ENCODE measurements at regions not wholly inside any gene's neighbourhood (a gene's known extent, or its start where the extent isn't known, plus 50 kb on each side); places are given as distances from the start of the nearest gene placed in this dataset.

DNA sequence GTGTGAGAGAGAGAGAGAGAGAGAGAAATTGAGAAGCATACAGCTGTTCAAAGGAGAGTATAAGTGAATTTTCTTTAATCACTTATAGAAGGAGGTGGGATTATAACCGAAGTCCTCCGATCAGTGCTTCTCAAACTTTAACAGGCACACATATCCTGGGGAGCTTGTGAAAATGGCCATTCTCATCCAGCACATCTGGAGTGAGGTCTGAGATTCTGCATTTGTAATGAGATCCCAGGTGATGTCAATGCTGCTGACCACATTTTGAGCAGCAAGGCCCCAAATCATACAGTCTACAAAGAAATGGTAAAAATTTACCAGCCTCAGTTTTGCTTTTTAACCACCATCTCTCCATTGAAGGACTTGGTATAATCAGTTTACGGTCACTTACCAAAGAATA lies 219.0 kb downstream of the PTEN start:
- Mint-ChIP-seq H3K9me3 (no peaks in the 10 kb centered on the region), H3K36me3 (ENCODE audit: low read depth) (no peaks in the 10 kb centered on the region), H3K4me3 (no peak overlapping the region), H3K27ac (no peak overlapping the region), H3K27me3 (ENCODE audit: insufficient read depth) (no peaks in the 10 kb centered on the region), H3K4me1 (ENCODE audit: low read depth) (peaks cover 20% of the 10 kb centered on the region)
- no peak for DNase-seq
- TF ChIP-seq, protein P1, sequence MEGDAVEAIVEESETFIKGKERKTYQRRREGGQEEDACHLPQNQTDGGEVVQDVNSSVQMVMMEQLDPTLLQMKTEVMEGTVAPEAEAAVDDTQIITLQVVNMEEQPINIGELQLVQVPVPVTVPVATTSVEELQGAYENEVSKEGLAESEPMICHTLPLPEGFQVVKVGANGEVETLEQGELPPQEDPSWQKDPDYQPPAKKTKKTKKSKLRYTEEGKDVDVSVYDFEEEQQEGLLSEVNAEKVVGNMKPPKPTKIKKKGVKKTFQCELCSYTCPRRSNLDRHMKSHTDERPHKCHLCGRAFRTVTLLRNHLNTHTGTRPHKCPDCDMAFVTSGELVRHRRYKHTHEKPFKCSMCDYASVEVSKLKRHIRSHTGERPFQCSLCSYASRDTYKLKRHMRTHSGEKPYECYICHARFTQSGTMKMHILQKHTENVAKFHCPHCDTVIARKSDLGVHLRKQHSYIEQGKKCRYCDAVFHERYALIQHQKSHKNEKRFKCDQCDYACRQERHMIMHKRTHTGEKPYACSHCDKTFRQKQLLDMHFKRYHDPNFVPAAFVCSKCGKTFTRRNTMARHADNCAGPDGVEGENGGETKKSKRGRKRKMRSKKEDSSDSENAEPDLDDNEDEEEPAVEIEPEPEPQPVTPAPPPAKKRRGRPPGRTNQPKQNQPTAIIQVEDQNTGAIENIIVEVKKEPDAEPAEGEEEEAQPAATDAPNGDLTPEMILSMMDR (IDR thresholded peaks at IDR 0.05), result no peak

DNA sequence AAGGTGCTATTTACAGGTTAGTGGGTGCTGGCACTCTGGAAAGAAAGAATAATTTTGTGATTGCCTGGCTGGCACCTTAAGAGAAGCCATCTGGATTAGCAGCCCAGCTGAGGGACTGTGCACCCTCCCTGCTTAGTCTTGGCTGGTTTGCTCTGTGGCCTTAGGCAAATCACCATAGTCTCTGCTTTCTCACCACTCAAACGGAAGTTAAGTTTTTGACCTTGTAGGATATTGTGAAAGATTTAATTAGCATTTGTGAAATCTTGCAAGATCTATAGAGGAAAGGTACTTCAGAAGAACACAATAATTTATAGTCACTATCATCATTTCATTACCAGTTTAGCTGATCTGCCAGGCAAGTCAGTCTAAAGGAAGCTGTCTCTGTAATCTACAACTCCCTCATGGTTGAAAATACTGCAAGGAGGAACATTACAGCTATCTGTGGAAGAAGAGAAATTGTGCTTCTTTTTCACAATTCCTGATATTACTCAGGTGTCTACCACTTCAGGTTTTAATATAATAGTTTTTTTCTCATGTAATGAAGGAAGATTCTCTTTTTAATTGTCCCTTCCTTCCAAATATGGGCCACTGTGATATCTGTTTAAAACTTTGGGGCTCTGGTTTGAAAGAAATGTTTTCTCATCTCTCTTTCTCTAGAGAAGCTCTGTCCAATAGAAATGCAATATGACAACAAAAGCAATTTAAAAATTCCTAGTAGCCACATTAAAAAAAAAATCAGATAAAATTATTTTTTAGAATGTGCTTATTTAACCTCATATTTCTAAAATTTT lies 219.6 kb downstream of the PTEN start:
- Mint-ChIP-seq H3K27ac (no peak overlapping the region), H3K9me3 (no peaks in the 10 kb centered on the region), H3K27me3 (ENCODE audit: insufficient read depth) (no peaks in the 10 kb centered on the region), H3K4me1 (ENCODE audit: low read depth) (peaks cover 20% of the 10 kb centered on the region), H3K36me3 (ENCODE audit: low read depth) (no peaks in the 10 kb centered on the region), H3K4me3 (no peak overlapping the region)
- TF ChIP-seq, protein P1 (IDR thresholded peaks at IDR 0.05), result no peak
- no peak for DNase-seq

DNA sequence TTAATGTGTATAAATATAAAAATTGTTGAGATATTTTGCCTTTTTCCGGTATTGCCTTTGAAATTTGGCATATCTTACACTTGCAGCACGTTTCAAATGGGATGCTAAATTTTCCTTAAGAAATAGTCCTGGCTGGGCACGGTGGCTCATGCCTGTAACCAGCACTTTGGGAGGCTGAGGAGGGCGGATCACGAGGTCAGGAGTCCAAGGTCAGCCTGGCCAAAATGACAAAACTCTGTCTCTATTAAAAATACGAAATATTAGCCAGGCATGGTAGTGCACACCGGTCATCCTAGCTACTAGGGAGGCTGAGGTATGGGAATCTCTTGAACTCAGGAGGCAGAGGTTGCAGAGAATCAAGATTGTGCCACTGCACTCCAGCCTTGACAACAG lies 220.2 kb downstream of the PTEN start:
- TF ChIP-seq, protein P1 (IDR thresholded peaks at IDR 0.05), result no peak
- Mint-ChIP-seq H3K27ac (no peak overlapping the region), H3K4me3 (no peak overlapping the region), H3K4me1 (ENCODE audit: low read depth) (peaks cover 20% of the 10 kb centered on the region), H3K36me3 (ENCODE audit: low read depth) (no peaks in the 10 kb centered on the region), H3K9me3 (no peaks in the 10 kb centered on the region), H3K27me3 (ENCODE audit: insufficient read depth) (no peaks in the 10 kb centered on the region)
- DNase-seq, result no peak

DNA sequence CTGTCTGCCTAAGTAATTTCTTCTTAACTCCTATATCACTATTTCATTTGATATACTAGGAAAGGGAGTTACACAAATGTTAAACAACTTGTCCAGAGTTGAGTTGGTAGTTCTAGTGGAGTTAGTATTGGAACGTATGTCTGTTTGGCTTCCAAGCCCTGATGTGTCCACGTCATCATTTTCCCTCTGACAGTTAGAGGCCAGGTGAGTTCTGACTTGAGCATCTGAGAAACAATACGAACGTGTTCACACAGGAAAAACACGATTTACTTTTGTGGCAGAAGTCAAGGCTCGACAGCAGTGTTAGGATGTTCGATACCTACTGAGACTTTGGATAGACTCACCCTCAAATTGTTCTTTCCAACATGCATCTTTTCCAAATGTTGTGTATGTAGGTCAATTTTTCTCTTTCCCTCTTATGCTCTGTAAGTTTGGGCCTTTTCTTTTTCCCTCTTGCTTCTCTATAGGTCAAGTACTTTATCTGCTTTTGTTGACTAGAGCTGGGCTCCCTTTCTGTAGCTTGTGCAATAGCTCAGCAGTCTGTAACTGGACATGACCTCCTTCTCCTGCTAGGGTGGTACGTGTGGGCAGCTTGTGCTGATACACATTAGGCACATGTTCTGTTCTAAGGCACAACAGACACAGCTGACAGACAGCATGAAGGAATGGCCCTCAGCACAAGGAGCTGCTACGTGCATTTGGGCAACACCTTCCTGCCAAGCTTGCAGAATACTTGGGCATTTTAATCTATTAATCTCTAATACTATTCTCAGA lies 222.9 kb downstream of the PTEN start:
- TF ChIP-seq, protein P1 (IDR thresholded peaks at IDR 0.05), result no peak
- H3K4me1 Mint-ChIP-seq (ENCODE audit: low read depth), result peaks cover 6% of the 10 kb centered on the region; the same call in 1 of the 2 replicates
- no peak overlapping the region for H3K4me3 Mint-ChIP-seq
- H3K36me3 Mint-ChIP-seq (ENCODE audit: low read depth), result no peaks in the 10 kb centered on the region
- no peaks in the 10 kb centered on the region; the same call in 1 of the 2 replicates for H3K27me3 Mint-ChIP-seq (ENCODE audit: insufficient read depth)
- H3K27ac Mint-ChIP-seq, result no peak overlapping the region
- no peaks in the 10 kb centered on the region for H3K9me3 Mint-ChIP-seq
- no peak for DNase-seq

DNA sequence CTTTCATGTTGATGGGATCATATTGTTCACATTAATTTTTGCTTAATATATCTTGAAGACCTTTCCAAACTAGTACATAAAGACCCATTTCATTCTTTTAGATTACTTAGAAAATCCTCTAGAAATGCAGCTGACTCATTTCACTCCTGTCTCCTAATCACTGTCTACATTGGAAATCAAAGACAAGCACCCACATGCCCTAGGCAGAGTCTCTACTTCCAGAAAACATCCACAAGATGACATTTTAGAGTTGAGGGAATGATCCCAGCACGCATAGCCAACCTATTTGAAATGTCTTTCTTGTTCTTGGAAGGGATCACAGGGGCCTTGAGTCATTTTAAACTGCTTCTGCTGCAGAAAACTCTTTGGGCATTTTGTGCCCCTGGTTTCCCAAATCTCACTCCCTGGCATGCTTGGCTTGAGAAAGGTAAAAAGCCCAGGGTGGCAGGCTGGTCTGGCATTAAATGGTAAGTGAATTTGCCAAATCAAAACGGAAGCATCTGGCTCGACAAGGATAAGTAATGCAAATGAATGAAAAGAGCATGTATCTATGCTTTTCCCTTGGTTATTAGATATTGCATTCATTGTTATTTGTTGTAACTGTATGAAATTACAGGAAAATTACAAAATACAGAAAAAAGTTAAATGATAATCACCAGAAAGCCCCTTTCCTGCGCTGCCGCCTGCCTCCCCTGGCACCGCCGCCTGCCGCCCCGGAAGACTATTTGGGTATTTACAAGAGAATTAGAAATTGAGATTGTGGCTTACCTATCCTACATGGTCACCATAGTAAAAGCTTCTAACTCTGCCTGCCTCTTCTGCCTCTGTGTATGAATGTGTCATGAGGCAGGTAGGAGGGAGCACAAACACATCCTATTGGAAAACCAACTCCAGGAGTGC lies 225.3 kb downstream of the PTEN start:
- Mint-ChIP-seq H3K27me3 (ENCODE audit: insufficient read depth) (no peaks in the 10 kb centered on the region; the same call in 1 of the 2 replicates), H3K4me1 (ENCODE audit: low read depth) (no peaks in the 10 kb centered on the region), H3K36me3 (ENCODE audit: low read depth) (no peaks in the 10 kb centered on the region), H3K9me3 (no peaks in the 10 kb centered on the region), H3K4me3 (no peak overlapping the region), H3K27ac (no peak overlapping the region)
- no peak for DNase-seq
- TF ChIP-seq, protein P1 (IDR thresholded peaks at IDR 0.05), result no peak
